Lung (tissue), 11 donors: ENCODE measurements at regions not wholly inside any gene's neighbourhood (a gene's known extent, or its start where the extent isn't known, plus 50 kb on each side); places are given as distances from the start of the nearest gene placed in this dataset.

ENCODE experiments used
- ATAC-seq: fragments of 200-7000 bp; cut with Tn5 transposase; one replicate; pipeline ENCODE4 v1.9.1; 2020; ENCODE audit warnings: moderate number of reproducible peaks; ENCODE audit not compliant: insufficient read depth, low FRiP score
- DNase-seq, 3 donors: peaks; one replicate each; pipeline ENCODE4 v3.0.0-alpha.2; 2013 to 2017
- H3K27ac ChIP-seq, 2 donors: one replicate each; pipeline ENCODE4 v1.5.1; 2013; ENCODE audit warnings: mild to moderate bottlenecking in 2 of 2, moderate library complexity in 2 of 2, control low read depth in 1 of 2, inconsistent platforms in 1 of 2, low read depth in 1 of 2, low read length in 1 of 2
- H3K27me3 ChIP-seq, 3 donors: one replicate each; pipeline ENCODE4 v1.5.1; 2013; ENCODE audit warnings: low read length in 2 of 3; ENCODE audit not compliant: control insufficient read depth in 3 of 3, insufficient read depth in 3 of 3
- H3K36me3 ChIP-seq, 4 donors: one replicate each; pipeline ENCODE4 v1.5.1; 2013; ENCODE audit warnings: low read length in 4 of 4, mild to moderate bottlenecking in 1 of 4, moderate library complexity in 1 of 4; ENCODE audit not compliant: control insufficient read depth in 4 of 4, insufficient read depth in 4 of 4
- H3K4me1 ChIP-seq, 5 donors: one replicate each; pipeline ENCODE4 v1.5.1; 2013; ENCODE audit warnings: low read length in 5 of 5, mild to moderate bottlenecking in 2 of 5, moderate library complexity in 1 of 5; ENCODE audit not compliant: control insufficient read depth in 5 of 5, insufficient read depth in 5 of 5
- H3K4me3 ChIP-seq: one replicate; pipeline ENCODE4 v1.5.1; 2013; ENCODE audit warnings: mild to moderate bottlenecking, control low read depth, moderate library complexity
- H3K9ac ChIP-seq, 2 donors: one replicate each; pipeline ENCODE4 v1.5.1; 2013; ENCODE audit warnings: low read length in 2 of 2, control low read depth in 1 of 2; ENCODE audit not compliant: insufficient read depth in 1 of 2
- H3K9me3 ChIP-seq, 4 donors: one replicate each; pipeline ENCODE4 v1.5.1; 2013; ENCODE audit warnings: low read length in 3 of 4, mild to moderate bottlenecking in 1 of 4, moderate library complexity in 1 of 4; ENCODE audit not compliant: control insufficient read depth in 4 of 4, insufficient read depth in 3 of 4
- WGBS, 2 donors: extraction: QIAGEN DNeasy Blood & Tissue Kit; methylation state at CpG; one replicate each; pipeline ENCODE4 v1.1.7; 2013; 5-methylcytosine and 5-hydroxymethylcytosine counted together
- TF ChIP-seq, protein P1 (sequence below): IDR thresholded peaks from 2 replicates; pipeline ENCODE4 v1.5.1; 2012; ENCODE audit warnings: mild to moderate bottlenecking; ENCODE audit errors: control extremely low read depth, extremely low read depth
- donor health status: control.
- donor health status: control.
- donor health status: Bipolar disorder and iron deficiency.
- donor health status: healthy.
- donor health status: DM: yes; HTN: yes; CAD: no.

DNA sequence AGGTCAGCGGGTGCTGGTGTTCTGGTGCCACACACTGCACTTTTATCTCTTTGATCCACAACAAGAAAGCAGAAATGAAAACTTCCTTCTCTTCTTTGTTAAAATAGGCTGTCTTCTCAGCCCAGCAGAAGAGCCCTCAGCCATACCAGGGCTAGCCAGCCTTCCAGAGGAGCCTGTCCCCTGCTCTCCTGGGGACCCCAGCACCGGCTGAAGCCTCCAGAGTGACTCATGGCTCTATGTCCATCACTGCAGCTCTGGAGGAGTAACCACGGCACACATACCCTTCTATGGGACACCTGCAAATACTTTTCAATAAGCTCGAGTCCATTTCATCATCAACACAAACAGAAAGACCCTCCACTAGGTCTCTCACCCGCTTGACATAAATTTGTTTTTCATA lies 135.6 kb upstream of the CST7 start:
- Histone ChIP-seq H3K27me3 (no peaks in the 10 kb centered on the region), H3K27ac (no peak overlapping the region), H3K9me3 (peaks cover 0 to 5% (median 0%) of the 10 kb centered on the region in 4 donors), H3K4me3 (no peak overlapping the region), H3K4me1 (no peaks in the 10 kb centered on the region), H3K9ac (no peak overlapping the region), H3K36me3 (no peaks in the 10 kb centered on the region)
- ATAC-seq: no peak
- TF ChIP-seq, protein P1, sequence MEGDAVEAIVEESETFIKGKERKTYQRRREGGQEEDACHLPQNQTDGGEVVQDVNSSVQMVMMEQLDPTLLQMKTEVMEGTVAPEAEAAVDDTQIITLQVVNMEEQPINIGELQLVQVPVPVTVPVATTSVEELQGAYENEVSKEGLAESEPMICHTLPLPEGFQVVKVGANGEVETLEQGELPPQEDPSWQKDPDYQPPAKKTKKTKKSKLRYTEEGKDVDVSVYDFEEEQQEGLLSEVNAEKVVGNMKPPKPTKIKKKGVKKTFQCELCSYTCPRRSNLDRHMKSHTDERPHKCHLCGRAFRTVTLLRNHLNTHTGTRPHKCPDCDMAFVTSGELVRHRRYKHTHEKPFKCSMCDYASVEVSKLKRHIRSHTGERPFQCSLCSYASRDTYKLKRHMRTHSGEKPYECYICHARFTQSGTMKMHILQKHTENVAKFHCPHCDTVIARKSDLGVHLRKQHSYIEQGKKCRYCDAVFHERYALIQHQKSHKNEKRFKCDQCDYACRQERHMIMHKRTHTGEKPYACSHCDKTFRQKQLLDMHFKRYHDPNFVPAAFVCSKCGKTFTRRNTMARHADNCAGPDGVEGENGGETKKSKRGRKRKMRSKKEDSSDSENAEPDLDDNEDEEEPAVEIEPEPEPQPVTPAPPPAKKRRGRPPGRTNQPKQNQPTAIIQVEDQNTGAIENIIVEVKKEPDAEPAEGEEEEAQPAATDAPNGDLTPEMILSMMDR: no peak
- DNase-seq: no peak
- 77 to 80% methylated on average over 5 of the region's 5 CpGs for WGBS, 2 donors

DNA sequence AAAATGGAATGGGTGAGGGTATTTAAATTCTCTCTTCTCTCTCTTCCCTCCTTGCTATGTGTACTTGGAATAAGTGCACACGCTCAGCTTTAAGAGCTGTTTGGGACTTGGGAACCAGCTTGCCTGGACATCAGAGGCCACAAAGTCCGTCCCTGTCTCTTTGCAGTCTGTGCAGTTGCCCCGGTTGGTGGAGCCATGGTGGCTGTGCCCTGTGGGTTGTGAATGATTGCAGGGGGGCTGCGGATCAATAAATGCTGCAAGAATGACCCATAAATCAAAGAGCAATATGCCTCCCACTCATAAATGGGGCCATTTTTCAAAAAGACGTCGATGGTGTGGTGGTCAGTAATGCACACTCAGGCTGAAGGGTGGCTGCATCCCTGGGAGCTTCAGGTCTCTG lies 135.1 kb upstream of the CST7 start:
- TF ChIP-seq, protein P1: no peak
- H3K9ac ChIP-seq: no peak overlapping the region
- WGBS, 2 donors: 81 to 90% methylated on average over 6 of the region's 6 CpGs
- H3K4me3 ChIP-seq: no peak overlapping the region
- DNase-seq (no peak), ATAC-seq (no peak)
- no peaks in the 10 kb centered on the region for H3K36me3 ChIP-seq
- H3K9me3 ChIP-seq: peaks cover 0 to 5% (median 0%) of the 10 kb centered on the region in 4 donors
- no peak overlapping the region for H3K27ac ChIP-seq
- H3K4me1 ChIP-seq: no peaks in the 10 kb centered on the region
- H3K27me3 ChIP-seq: no peaks in the 10 kb centered on the region

DNA sequence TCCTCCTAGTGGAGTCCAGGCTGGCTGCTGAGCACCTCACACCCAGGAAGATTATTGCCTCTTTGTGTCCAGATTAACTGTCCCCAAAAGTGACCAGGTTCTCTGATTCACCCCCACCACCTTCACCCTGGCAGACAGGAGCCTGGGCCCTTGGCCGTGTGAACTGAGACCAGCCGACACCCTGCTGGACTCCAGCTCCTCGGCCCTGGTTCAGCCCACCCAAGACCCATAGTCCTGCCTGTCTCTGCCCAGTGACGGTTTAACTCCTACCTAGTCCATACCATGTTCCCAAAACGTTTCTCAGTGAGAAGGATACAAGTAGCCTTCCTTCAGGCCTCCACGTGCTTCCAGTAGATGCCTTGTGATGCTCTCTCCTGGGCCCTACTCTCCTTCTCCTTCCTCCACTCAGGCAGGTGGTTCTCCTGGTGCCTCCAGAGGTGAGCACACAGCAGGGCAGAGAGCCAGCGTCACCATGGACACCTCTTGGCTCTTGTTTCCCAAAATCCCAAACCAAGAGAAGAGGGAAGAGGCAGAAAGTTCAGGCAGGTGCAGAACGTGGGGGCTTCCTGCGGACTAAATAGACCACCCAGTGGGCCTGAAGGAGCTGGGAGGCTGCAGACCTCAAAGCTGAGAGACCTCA lies 134.4 kb upstream of the CST7 start:
- WGBS, 2 donors: 78 to 87% methylated on average over 9 of the region's 9 CpGs

More for the DNA sequence above, 134.4 kb upstream of the CST7 start:
- ATAC-seq: no peak
- TF ChIP-seq, protein P1: no peak
- H3K27ac ChIP-seq: no peak overlapping the region
- H3K36me3 ChIP-seq: no peaks in the 10 kb centered on the region
- H3K4me3 ChIP-seq: no peak overlapping the region
- peaks cover 0 to 9% (median 0%) of the 10 kb centered on the region in 4 donors for H3K9me3 ChIP-seq
- H3K4me1 ChIP-seq: no peaks in the 10 kb centered on the region
- no peak overlapping the region for H3K9ac ChIP-seq
- H3K27me3 ChIP-seq: no peaks in the 10 kb centered on the region
- no peak for DNase-seq
